Stimulated activated CD4-positive, alpha-beta T cell treated with anti-CD3 and anti-CD28 coated beads, Interleukin-2, amount 100 ng/mL, for 4 hours (primary cell): ENCODE measurements at regions not wholly inside any gene's neighbourhood (a gene's known extent, or its start where the extent isn't known, plus 50 kb on each side); places are given as distances from the start of the nearest gene placed in this dataset.
"Not testable (repeated sequence)": the region's sequence is repeated elsewhere in the genome, so short reads cannot be mapped to it uniquely, and the experiment has no call there.

Experiments used
- DNase-seq: peaks from one replicate; pipeline ENCODE4 v3.0.0-alpha.2; 2020; ENCODE audit warnings: low read depth

DNA sequence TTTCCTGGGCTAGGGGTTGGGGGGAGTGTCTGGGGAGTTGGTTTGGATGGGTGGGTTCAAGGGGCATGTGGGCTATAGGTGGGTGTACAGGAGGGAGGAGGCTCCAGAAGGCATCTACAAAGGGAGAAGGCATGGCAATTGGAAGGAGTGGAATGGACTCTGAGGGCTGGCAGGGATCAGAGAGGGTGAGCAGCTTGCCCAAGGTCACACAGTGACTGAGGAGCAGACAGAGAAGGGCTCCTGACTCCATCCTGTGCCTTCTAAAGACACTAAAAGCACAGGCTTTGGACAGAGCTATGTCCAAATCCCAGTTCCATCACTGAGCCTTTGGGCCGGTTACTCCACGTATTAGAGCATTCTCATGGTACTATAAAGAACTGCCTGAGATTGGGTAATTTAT is 151.8 kb downstream of the PTPRU start:
- DNase-seq, result no peak

DNA sequence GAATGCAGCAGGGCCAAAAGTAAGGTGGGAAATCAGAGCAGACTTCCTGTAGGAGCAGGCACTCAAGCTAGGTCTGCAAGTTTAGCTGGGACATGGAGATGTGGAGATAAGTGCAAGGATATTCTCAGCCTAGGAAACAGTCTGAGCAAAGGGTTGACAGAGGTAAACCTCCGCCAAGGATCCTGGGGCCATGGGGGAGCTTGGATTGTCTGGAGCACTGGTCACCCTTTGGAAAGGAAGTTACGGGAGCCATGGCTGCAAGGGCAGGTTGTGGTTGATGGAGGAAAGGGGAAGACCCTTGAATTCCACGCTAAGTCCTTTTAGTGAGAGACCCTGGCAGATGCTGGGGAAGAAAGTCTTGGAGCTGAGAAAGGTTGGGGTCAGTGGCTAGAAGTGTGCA is 150.9 kb downstream of the PTPRU start:
- DNase-seq, result no peak

DNA sequence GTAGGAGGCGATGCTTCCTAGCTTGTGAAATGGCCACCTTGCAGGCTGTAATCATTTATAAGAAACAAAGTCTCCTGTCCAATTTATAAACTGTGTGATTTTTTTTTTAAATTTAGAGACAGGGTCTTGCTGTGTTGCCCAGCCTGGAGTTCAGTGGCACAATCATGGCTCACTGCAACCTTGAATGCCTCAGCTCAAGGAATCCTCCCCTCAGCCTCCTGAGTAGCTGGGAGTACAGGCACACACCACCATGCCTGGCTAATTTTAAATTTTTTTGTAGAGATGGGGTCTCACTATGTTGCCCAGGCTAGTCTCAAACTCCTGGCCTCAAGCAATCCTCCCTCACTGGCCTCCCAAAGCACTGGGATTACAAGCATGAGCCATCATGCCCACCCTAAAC is 150.1 kb downstream of the PTPRU start:
- not testable (repeated sequence) for DNase-seq

DNA sequence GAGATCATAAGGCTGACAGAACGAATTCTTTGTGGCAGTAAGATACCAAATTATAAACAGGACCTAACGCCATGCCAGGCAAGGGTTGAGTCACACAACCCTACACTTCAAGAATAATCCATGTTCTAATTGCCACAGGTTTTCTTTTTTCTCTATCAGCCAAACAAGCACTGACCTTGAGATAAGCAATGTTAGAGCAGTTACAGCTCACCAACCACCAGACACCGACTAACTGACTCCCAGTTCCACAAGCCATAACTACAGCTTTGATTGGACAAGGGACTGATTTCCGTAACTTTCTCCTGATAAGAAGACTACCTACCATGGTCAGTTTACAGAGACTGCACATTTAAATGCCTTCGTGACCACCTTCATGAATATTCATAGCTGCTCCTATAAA is 149.6 kb downstream of the PTPRU start:
- no peak for DNase-seq

DNA sequence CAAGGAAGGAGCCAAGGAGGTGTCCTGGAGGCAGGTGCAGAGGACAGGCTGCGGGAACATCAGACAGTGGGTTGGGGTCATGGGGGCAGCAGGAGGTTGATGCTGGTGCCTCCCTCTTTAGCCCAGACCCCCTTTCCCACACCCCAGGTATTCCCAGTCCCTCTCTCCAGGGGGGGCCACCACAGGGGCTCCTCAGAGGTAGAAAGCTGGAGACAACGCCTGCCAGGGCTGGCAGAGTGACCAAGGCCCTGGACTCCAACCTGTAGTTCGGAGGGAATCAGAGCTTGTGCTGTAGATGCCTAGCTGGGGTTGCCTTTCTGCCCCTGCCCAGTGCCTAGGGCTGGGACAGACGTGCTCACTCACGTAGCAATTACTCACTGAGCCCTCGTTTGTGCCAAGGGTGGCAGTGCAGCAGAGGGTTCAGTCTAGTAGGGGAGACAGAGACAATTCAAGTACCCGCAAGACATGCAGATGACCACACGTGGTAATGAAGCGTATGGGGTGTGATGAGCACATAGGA is 148.2 kb downstream of the PTPRU start:
- DNase-seq, result no peak

DNA sequence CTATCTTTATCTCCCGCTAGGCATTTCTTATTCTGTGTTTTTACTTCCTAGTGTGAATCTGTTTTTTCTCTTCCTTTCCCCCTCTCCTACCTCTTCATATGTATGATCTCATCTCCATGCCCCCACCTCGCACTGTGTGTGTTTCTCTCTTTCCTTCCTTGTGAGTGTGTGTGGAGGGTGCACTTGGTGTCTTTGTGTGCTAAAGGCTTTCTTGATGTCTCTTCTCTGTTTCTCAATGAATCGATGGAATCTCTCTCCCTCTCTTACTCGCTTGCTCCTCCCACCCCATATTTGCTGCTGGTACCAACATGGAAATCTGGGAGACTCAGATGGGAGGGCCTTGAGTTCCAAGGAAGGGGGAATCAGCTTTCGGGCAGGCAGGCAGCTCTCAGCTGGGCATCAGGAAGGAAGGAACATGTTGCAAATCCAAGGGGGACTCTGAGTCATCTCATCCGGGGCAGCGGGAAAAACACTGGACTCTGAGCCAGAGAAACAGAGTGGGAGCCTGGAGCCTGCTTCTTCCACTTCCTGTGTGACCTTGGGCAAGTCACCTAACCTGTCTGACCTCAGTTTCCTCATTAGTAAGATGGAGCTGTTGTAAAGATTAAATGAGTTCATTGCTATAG is 147.5 kb downstream of the PTPRU start:
- DNase-seq, result no peak

DNA sequence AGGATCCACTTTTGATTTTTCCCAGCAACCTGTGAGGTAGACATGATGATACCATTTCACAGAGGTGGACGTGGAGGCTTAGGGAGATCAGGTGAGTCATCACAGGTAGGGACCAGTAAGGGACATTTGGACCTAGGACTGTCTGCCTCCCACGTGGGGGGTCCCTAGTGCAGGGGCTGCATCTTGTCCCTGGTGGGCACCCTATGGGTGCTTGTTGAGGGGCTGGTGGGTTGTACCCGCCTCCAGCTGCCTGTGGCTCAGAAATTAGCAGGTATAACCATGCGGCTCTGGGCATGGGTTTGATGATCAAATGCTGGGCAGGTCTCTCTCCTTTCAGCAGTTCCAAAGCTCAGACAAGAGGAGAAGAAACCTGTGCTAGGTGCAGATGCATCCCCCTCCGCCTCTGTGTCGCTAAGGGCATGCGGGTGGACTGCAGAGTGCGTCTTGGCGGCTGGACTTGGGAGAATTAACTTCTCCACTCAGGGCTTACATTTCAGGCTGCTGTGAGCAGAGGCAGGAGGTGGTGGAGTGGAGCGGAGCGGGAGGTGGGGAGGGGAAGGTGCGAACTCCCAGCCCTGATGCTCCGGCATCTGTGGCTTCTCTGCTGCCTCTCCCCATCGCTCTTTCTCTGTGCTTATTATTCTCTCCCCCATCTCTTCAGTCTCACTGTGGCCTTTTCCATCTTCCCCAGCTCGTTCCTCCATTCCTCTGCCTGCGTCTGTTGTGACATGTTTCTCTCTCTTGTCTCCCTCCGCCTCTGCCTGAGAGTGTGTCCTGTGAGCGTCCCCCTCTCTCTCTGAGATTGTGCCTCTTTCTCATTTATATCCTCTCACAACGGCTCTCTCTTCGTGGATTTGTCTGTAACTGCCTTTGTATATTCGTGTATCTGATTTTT is 146.8 kb downstream of the PTPRU start:
- no peak for DNase-seq

DNA sequence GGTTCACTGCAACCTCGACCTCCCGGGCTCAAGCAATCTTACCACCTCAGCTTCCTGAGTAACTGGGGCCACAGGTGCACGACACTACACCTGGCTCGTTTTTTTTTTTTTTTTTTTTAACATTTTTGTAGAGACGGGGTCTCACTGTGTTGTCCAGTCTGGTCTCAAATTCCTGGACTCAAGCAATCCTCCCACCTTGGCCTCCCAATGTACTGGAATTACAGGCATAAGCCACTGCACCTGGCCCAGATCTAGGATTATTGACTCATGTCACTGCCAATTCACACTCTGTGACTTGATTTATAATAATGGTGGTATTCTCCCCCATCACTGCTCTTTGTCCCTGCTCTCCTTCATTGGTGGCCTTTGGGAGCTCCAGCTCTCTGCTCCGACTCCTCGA is 145.1 kb downstream of the PTPRU start:
- no peak for DNase-seq

DNA sequence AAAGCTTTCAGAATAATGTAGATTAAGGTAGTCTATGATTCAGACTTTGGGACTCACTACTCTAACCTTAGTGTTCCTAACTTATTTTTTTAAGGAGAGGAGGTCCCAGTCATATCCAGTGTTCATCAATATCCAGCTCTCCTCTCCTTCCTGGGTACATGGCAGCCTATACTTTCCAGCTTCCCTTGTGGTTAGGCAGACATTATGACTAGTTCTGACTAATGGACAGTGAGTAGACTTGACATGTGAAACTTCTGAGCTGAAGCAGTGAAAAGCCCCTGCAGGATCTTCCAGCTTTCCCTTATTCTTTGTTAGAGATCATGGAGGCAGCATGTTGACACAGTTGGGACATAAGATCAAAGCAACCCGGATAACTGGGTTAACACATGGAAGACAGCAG is 144.2 kb downstream of the PTPRU start:
- DNase-seq, result no peak

DNA sequence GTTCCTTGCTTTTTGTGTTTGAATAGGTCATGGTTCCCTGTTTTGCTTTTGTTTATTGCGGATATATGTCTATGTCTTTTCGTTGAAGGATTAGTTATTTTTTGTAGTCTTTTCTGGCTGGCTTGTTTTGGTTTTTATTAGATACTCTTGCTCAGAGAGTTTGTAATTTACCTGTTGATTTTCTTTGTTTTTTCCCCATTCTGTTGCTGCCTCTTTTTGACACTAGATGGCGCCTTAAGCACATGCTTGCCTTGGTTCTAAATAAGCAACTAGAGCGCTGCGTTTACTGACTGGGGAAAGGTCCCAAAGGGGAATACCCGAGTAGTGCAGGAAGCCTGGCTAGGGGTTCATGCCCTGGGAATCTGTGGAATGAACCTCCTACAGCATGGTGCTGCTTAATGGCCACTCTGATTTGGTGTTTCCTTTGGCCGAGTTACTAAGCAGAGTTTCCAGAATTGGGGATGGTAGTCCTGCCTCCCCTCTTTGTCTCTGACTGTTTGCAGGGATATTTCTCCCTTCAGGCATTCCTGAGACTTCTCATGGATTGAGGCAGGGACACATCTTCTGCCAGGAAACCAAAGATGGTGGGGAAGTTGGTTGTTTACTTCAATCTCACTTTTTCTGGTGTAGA is 143.2 kb downstream of the PTPRU start:
- no peak for DNase-seq
